ENCODE measurements at regions not wholly inside any gene's neighbourhood (a gene's known extent, or its start where the extent isn't known, plus 50 kb on each side); places are given as distances from the start of the nearest gene placed in this dataset.

DNA sequence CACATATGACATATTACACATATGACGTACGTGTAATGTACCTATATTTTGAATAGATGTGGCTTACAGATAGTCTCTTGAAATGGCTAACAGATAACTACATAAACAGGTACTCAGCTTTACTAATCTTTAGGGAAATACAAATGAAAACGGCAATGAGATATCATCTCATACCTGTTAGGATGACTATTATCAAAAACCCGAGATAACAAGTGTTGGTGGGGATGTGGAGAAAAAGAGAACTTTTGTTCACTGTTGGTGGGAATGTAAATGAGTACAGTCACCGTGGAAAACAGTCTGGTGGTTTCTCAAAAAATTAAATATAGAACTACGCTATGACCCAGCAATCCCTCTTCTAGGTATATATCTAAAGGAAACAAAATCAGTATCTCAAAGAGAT, 247.6 kb downstream of the ETS1 start:
- H3K36me3 Mint-ChIP-seq (ENCODE audit: low read depth), result no peaks in the 10 kb centered on the region
- no peaks in the 10 kb centered on the region for H3K27me3 Mint-ChIP-seq (ENCODE audit: low read depth)
- CTCF ChIA-PET, result interaction anchor here (0.7 to 1.2 kb wide), 2 partner anchors 12 to 131 kb away, joined by 3 read pairs; no protein-coding TSS in a partner anchor
- no peak overlapping the region for H3K4me3 Mint-ChIP-seq
- no peaks in the 10 kb centered on the region for H3K9me3 Mint-ChIP-seq
- no peak for DNase-seq
- H3K4me1 Mint-ChIP-seq (ENCODE audit: low read depth), result peaks cover 84% of the 10 kb centered on the region
- H3K27ac Mint-ChIP-seq, result peak overlapping the region; percentile 89
- intact Hi-C loops (cut with micrococcal nuclease), result loop anchor here (1.0 kb wide), 1 partner anchor 10 kb away; no protein-coding TSS in a partner anchor

DNA sequence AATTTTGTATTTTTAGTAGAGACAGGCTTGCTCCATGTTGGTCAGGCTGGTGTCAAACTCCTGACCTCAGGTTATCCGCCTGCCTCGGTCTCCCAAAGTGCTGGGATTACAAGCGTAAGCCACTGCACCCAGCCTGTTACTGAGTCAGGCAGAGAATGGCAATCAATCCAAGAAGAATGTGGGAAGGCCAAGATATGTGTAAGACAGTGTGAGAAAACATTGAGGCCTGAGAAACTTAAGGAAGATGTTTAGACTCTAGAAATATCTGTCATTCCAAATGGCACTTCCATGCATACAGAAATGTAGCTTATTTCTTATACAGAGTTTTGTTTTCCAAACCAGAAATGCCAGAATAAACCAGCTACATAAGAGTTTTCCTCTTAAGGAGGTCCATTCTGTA, 248.5 kb downstream of the ETS1 start:
- Mint-ChIP-seq H3K4me3 (no peak overlapping the region), H3K36me3 (ENCODE audit: low read depth) (no peaks in the 10 kb centered on the region), H3K4me1 (ENCODE audit: low read depth) (peaks cover 83% of the 10 kb centered on the region), H3K27ac (peak overlapping the region; percentile 66), H3K27me3 (ENCODE audit: low read depth) (no peaks in the 10 kb centered on the region), H3K9me3 (no peaks in the 10 kb centered on the region)
- CTCF ChIA-PET, result no interaction called here
- intact Hi-C loops (cut with micrococcal nuclease), result loop anchor here (1.0 kb wide), 1 partner anchor 10 kb away; no protein-coding TSS in a partner anchor
- no peak for DNase-seq

DNA sequence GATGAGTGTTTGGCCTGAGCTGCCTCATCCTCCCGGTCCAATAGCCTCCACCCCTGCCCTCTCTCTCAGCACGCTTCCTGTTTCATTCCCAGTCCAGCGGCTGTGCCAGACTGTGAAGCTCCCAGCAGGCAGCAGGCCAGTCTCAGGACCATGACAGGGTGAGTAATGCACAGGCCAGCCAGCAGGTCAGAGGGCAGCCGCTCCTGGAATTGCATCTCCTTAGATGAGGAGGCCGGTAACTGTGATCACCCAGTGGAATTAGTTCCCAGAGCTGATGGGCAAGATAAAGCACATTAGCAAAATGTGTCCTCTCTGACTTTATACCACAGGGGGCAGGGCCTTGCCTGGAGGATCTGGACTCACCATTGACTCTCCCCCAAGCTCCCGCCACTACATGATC, 251.2 kb downstream of the ETS1 start:
- intact Hi-C loops (cut with micrococcal nuclease), result no loop called here
- Mint-ChIP-seq H3K4me1 (ENCODE audit: low read depth) (peaks cover 62% of the 10 kb centered on the region), H3K36me3 (ENCODE audit: low read depth) (no peaks in the 10 kb centered on the region), H3K27me3 (ENCODE audit: low read depth) (no peaks in the 10 kb centered on the region), H3K9me3 (no peaks in the 10 kb centered on the region), H3K4me3 (no peak overlapping the region), H3K27ac (no peak overlapping the region)
- CTCF ChIA-PET, result interaction anchor here (1.0 to 2.3 kb wide), 7 partner anchors 8 to 294 kb away, joined by 3 to 9 read pairs (median 4); no protein-coding TSS in a partner anchor
- DNase-seq, result no peak

DNA sequence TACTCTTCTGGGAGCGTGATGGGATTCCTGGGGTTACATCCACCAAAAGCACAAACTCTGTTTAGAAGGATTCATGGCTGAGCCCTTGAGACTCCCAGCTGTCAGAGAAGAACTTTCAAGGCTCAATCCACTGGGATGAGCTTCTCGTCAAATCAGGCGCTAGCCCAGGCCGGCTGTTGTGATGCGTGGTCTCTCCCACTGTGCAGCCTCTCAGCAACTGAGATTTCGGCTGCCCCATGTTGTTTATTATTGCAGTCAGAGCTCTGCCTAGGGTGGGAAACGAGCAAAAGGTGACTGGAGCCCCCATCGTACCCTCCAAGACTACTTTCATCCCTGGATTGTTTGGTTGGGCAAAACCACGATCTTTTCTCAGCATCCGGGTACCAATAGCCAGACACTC, 251.6 kb downstream of the ETS1 start:
- intact Hi-C loops (cut with micrococcal nuclease), result no loop called here
- Mint-ChIP-seq H3K9me3 (no peaks in the 10 kb centered on the region), H3K27ac (no peak overlapping the region), H3K36me3 (ENCODE audit: low read depth) (no peaks in the 10 kb centered on the region), H3K4me3 (no peak overlapping the region), H3K4me1 (ENCODE audit: low read depth) (peaks cover 64% of the 10 kb centered on the region), H3K27me3 (ENCODE audit: low read depth) (no peaks in the 10 kb centered on the region)
- no peak for DNase-seq
- CTCF ChIA-PET, result interaction anchor here (1.3 to 2.3 kb wide), 6 partner anchors 8 to 129 kb away, joined by 3 to 9 read pairs (median 4); no protein-coding TSS in a partner anchor

DNA sequence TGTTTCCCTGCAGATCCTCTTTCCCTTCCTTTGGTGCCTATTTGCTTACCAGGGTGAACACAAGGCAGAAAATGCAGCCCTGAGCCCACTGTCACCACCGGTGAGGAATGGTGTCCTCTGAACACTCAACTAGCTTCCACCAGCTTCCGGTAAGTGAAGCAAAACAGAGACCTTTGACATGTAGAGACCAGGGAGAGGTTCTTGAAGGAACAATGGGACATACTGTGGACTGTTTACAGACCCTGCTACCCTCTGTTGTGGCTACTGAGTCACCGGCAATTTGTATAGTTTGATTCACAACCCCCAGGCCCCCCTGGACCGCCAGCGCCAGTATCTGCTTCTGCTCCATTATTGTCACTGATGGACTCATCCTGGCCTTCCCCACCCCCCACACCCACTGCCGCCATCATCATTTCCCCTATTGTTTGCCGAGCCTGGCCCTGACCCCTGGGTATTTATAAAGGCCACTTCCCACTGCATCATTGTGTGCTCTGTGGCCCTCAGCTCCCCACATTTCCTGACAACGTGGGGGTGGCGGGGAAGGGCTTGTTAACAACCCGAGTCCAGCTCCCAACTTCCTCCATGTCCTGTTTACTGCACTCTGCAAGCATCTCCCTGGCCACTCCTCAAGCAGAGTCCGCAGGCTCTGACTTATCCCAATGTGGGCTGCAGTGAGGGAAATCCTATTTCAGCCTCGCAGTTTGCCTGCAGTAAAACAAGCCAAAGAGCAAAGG, 252.9 kb downstream of the ETS1 start:
- Mint-ChIP-seq H3K9me3 (no peaks in the 10 kb centered on the region), H3K27me3 (ENCODE audit: low read depth) (no peaks in the 10 kb centered on the region), H3K4me3 (no peak overlapping the region), H3K4me1 (ENCODE audit: low read depth) (peaks cover 64% of the 10 kb centered on the region), H3K36me3 (ENCODE audit: low read depth) (no peaks in the 10 kb centered on the region), H3K27ac (no peak overlapping the region)
- CTCF ChIA-PET, result interaction anchor here (0.9 to 2.3 kb wide), 8 partner anchors 7 to 131 kb away, joined by 3 to 8 read pairs (median 3); no protein-coding TSS in a partner anchor
- intact Hi-C loops (cut with micrococcal nuclease), result no loop called here
- no peak for DNase-seq

DNA sequence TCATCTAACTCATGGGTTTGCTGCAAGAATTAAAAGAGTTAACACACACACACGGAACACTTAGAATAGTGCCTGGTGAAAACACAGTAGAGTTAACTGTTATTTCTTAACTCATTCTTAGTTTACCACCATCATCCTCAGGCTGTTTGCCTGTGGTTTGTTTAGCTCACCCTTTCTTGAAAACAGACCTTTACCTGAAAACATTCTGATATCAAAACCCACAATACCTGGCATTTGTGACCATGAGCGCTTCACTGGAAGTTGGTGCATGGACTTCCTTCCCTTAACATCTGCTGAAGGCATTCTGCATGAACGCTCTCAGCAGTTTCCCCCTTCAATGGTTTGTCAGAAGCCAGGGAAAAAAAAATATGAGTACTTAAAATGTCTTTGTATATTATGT, 256.0 kb downstream of the ETS1 start:
- no peaks in the 10 kb centered on the region for H3K36me3 Mint-ChIP-seq (ENCODE audit: low read depth)

DNA sequence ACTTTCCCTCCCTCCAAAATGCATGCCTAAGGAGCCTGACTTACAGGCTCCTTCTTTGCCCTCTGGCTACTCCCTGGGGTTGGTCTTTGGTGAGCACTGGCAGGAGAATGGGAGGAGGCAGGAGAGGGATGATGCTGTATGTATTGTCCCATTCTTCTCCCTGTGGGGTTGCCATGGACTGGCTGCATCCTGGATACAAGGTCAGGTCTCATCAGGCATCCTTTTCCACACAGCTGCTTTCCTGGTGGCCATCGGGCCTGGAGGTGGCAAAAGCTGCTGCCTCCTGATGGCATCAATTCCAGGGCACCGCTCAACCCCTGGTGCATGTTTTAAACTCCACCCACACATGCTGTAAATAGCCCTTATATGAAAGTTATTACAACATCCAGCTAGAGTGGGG, 257.2 kb downstream of the ETS1 start:
- H3K9me3 Mint-ChIP-seq, result no peaks in the 10 kb centered on the region
- no peak overlapping the region for H3K4me3 Mint-ChIP-seq
- H3K4me1 Mint-ChIP-seq (ENCODE audit: low read depth), result peaks cover 70% of the 10 kb centered on the region
- peak overlapping the region; percentile 92 for H3K27ac Mint-ChIP-seq
- no peaks in the 10 kb centered on the region for H3K36me3 Mint-ChIP-seq (ENCODE audit: low read depth)
- DNase-seq, result no peak
- intact Hi-C loops (cut with micrococcal nuclease), result no loop called here
- CTCF ChIA-PET, result interaction anchor here (1.0 to 1.4 kb wide), 3 partner anchors 7 to 39 kb away, joined by 3 to 5 read pairs (median 3); no protein-coding TSS in a partner anchor
- no peaks in the 10 kb centered on the region for H3K27me3 Mint-ChIP-seq (ENCODE audit: low read depth)

More for the DNA sequence above, 256.0 kb downstream of the ETS1 start:
- Mint-ChIP-seq H3K4me1 (ENCODE audit: low read depth) (peaks cover 68% of the 10 kb centered on the region), H3K4me3 (no peak overlapping the region), H3K27ac (peak overlapping the region; percentile 92), H3K27me3 (ENCODE audit: low read depth) (no peaks in the 10 kb centered on the region), H3K9me3 (no peaks in the 10 kb centered on the region)
- CTCF ChIA-PET, result interaction anchor here (0.8 to 1.1 kb wide), 2 partner anchors 8 to 36 kb away, joined by 3 to 4 read pairs; no protein-coding TSS in a partner anchor
- DNase-seq, result no peak
- intact Hi-C loops (cut with micrococcal nuclease), result no loop called here

DNA sequence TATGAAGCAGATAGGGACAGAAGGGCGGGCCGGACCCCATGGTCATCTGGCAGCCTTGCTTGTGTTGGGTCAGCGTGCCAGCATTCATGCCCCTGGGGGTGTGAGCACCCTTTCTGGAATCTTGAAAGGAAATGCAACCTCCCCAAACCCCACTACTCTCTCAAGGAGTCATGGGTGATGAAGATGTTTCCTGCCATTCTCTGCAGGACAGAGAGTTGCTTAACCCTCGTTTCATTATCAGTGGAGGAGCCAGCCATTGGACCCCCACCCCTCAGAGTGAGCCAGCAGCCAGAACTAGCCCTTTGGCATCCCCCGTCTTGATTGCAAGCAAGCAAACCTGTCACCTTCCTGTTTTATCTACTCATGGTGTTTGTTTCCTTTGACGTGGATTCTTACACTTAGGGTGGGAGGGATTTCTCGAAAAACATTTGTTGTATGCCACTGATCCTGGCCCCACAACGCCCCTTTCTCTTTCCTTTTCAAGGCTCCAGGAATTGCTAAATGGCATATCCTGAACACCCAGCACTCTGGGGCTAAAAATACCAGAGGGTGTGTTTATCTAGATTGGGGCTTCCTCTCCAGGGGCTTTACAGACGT, 258.3 kb downstream of the ETS1 start:
- Mint-ChIP-seq H3K36me3 (ENCODE audit: low read depth) (peaks cover 2% of the 10 kb centered on the region), H3K4me1 (ENCODE audit: low read depth) (peaks cover 72% of the 10 kb centered on the region), H3K9me3 (no peaks in the 10 kb centered on the region), H3K27ac (peak overlapping the region; percentile 92), H3K4me3 (peak overlapping the region; percentile 33), H3K27me3 (ENCODE audit: low read depth) (no peaks in the 10 kb centered on the region)
- CTCF ChIA-PET, result interaction anchor here (1.5 to 1.7 kb wide), 2 partner anchors 13 to 39 kb away, joined by 3 to 6 read pairs; no protein-coding TSS in a partner anchor
- peak; percentile 85 for DNase-seq
- intact Hi-C loops (cut with micrococcal nuclease), result loop anchor here (1.0 kb wide), 5 partner anchors 10 to 93 kb away; no protein-coding TSS in a partner anchor

DNA sequence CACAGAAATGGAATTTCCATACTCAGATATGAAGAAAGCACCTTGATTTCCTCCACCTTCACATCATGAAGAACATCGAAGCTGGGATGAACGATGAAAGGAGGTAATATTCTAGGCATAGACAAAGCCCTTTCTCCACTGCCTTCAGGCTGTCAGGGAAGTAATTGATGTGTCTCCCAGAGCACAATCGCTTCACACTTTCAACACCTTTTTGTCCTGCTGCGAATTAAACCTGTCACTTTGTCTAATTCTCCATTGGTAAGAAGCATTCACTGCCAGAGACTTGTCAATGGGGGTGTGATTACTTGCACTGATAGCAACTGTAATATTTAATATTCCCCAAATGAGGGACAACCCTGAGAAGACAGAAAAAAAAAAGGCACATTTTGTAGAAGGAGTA, 260.1 kb downstream of the ETS1 start:
- intact Hi-C loops (cut with micrococcal nuclease), result no loop called here
- peak overlapping the region; percentile 19 for H3K4me3 Mint-ChIP-seq
- no peak for DNase-seq
- CTCF ChIA-PET, result interaction anchor here (1.4 to 1.7 kb wide), 4 partner anchors 9 to 37 kb away, joined by 3 to 8 read pairs (median 4); no protein-coding TSS in a partner anchor
- peaks cover 89% of the 10 kb centered on the region for H3K4me1 Mint-ChIP-seq (ENCODE audit: low read depth)
- H3K27ac Mint-ChIP-seq, result peak overlapping the region; percentile 92
- H3K9me3 Mint-ChIP-seq, result no peaks in the 10 kb centered on the region
- peaks cover 2% of the 10 kb centered on the region for H3K36me3 Mint-ChIP-seq (ENCODE audit: low read depth)
- no peaks in the 10 kb centered on the region for H3K27me3 Mint-ChIP-seq (ENCODE audit: low read depth)

DNA sequence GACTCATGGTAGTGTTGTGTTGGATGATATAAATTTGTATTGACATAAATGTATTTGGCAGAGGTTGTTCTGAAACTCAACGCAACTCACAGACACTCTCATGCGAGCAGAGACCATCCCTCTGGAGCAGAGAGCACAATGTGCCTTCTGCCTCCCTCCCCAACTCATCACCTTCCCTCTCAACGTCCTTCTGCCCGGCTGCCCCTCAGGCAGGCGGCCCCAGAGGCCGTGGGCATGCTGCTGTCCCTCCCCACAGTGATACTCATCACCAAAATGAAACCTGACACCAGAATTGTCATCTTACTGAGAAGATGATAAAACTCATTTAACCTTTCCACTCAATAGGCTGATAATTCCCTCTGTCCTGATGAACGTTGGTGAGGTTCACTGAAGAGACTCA, 260.6 kb downstream of the ETS1 start:
- intact Hi-C loops (cut with micrococcal nuclease), result no loop called here
- Mint-ChIP-seq H3K27me3 (ENCODE audit: low read depth) (no peaks in the 10 kb centered on the region), H3K4me1 (ENCODE audit: low read depth) (peaks cover 94% of the 10 kb centered on the region), H3K36me3 (ENCODE audit: low read depth) (peaks cover 2% of the 10 kb centered on the region), H3K4me3 (peak overlapping the region; percentile 19), H3K9me3 (no peaks in the 10 kb centered on the region), H3K27ac (peak overlapping the region; percentile 92)
- DNase-seq, result no peak
- CTCF ChIA-PET, result interaction anchor here (0.8 to 1.8 kb wide), 6 partner anchors 8 to 304 kb away, joined by 3 to 8 read pairs (median 4); no protein-coding TSS in a partner anchor

DNA sequence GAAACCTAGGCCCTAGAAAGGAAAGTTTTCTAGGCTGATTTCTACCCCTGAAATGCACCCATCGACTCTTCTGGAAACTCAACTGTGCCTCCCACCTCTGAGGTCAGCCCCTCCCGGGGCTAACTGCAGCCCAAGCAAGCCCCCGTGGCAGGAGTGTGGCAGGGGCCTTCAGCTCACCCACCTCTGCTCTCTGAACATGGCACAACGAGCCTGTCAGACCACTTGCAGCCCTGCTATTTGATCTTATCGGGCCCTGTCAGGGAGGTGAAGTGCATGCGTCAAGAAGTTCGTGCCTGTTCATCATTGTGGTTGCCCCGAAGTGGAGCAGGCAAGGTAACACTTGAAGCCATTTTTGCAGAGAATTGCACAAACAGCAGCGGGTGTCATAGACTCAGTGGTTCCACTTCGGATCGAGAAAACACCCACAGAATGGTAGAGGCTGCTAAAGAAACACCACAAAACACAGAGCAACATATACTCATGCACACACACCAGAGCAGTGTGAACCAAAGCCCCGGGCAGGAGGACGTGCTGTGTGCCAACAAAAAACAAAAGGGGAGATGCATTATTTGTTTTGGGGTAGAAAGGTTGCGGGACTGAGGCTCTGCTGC, 262.7 kb downstream of the ETS1 start:
- Mint-ChIP-seq H3K4me3 (peak overlapping the region; percentile 64), H3K27me3 (ENCODE audit: low read depth) (no peaks in the 10 kb centered on the region), H3K4me1 (ENCODE audit: low read depth) (peaks cover 87% of the 10 kb centered on the region), H3K9me3 (no peaks in the 10 kb centered on the region), H3K36me3 (ENCODE audit: low read depth) (peaks cover 2% of the 10 kb centered on the region), H3K27ac (peak overlapping the region; percentile 90)
- intact Hi-C loops (cut with micrococcal nuclease), result no loop called here
- CTCF ChIA-PET, result interaction anchor here (1.0 to 4.7 kb wide), 14 partner anchors 9 to 307 kb away, joined by 3 to 51 read pairs (median 6); no protein-coding TSS in a partner anchor
- peak; percentile 82 for DNase-seq

DNA sequence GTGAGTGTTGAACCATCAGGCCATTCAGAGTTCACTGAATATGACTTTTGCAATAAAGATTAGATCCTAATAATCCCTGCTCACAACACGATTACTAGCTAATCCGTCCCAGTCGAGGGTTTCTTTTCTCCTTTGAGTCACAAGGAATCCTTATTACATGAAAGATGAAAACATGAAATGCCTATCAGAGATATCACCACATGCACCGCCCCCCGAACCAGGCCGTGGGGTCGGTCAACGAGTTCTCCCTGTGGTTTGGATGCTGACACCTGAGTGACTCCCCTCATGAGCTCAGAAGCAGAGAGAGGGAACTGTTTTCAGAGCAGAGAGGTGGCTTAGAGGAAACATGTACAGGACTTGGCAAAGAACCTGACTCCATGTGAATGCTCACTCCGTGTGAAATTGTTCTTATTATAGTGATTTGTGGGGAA, 263.3 kb downstream of the ETS1 start:
- CTCF ChIA-PET, result interaction anchor here (0.9 to 4.7 kb wide), 19 partner anchors 10 to 307 kb away, joined by 3 to 51 read pairs (median 7); no protein-coding TSS in a partner anchor
- Mint-ChIP-seq H3K27me3 (ENCODE audit: low read depth) (no peaks in the 10 kb centered on the region), H3K4me1 (ENCODE audit: low read depth) (peaks cover 87% of the 10 kb centered on the region), H3K27ac (peak overlapping the region; percentile 90), H3K9me3 (no peaks in the 10 kb centered on the region), H3K4me3 (peak overlapping the region; percentile 64), H3K36me3 (ENCODE audit: low read depth) (peaks cover 2% of the 10 kb centered on the region)
- intact Hi-C loops (cut with micrococcal nuclease), result no loop called here
- peak; percentile 39 for DNase-seq

Measured in activated naive CD4-positive, alpha-beta T cell treated with anti-CD3 and anti-CD28 coated beads for 36 hours (primary cell).